Liver (tissue), 8 donors: ENCODE measurements at regions not wholly inside any gene's neighbourhood (a gene's known extent, or its start where the extent isn't known, plus 50 kb on each side); places are given as distances from the start of the nearest gene placed in this dataset.
"Not testable (repeated sequence)": the region's sequence is repeated elsewhere in the genome, so short reads cannot be mapped to it uniquely, and the experiment has no call there.

Experiments
- DNase-seq: peaks from one replicate; pipeline ENCODE4 v3.0.0-alpha.2; 2017; ENCODE audit warnings: low spot score
- H3K27ac ChIP-seq, 2 donors: one replicate each; pipeline ENCODE4 v1.7.0; 2013; ENCODE audit warnings: inconsistent platforms in 2 of 2, low read length in 2 of 2, control low read depth in 1 of 2, low read depth in 1 of 2, mild to moderate bottlenecking in 1 of 2
- H3K27me3 ChIP-seq, 4 donors: one replicate each; pipeline versions ENCODE4 v1.6.1 to v1.7.0; 2013; ENCODE audit warnings: low read length in 3 of 4, inconsistent platforms in 1 of 4, mild to moderate bottlenecking in 1 of 4, moderate library complexity in 1 of 4; ENCODE audit not compliant: control insufficient read depth in 4 of 4, insufficient read depth in 4 of 4
- H3K36me3 ChIP-seq, 4 donors: one replicate each; pipeline versions ENCODE4 v1.6.1 to v1.7.0; 2013; ENCODE audit warnings: low read length in 3 of 4, mild to moderate bottlenecking in 3 of 4, low read depth in 1 of 4, moderate library complexity in 1 of 4; ENCODE audit not compliant: control insufficient read depth in 4 of 4, insufficient read depth in 3 of 4
- H3K4me1 ChIP-seq, 4 donors: one replicate each; pipeline versions ENCODE4 v1.6.1 to v1.7.0; 2013; ENCODE audit warnings: low read length in 3 of 4, mild to moderate bottlenecking in 3 of 4, moderate library complexity in 1 of 4; ENCODE audit not compliant: control insufficient read depth in 4 of 4, insufficient read depth in 4 of 4
- H3K4me3 ChIP-seq, 3 donors: one replicate each; pipeline versions ENCODE4 v1.6.1 to v1.7.0; 2013; ENCODE audit warnings: low read length in 3 of 3, control low read depth in 1 of 3, low read depth in 1 of 3, mild to moderate bottlenecking in 1 of 3
- H3K9ac ChIP-seq, 2 donors: one replicate each; pipeline ENCODE4 v1.7.0; 2013; ENCODE audit warnings: low read length in 2 of 2, mild to moderate bottlenecking in 2 of 2, moderate library complexity in 2 of 2, control low read depth in 1 of 2, low read depth in 1 of 2
- H3K9me3 ChIP-seq, 4 donors: one replicate each; pipeline versions ENCODE4 v1.6.1 to v1.7.0; 2013; ENCODE audit warnings: low read length in 3 of 4; ENCODE audit not compliant: control insufficient read depth in 4 of 4
- ATF3 ChIP-seq: IDR thresholded peaks from 2 replicates; pipeline ENCODE4 v1.6.1; 2016; ENCODE audit warnings: antibody characterized with exemption
- EGR1 ChIP-seq, 2 donors: IDR thresholded peaks; 2 replicates each; pipeline ENCODE4 v1.6.1; 2016 to 2018; ENCODE audit warnings: antibody characterized with exemption in 2 of 2, low read depth in 2 of 2
- FOXA2 ChIP-seq: IDR thresholded peaks from 2 replicates; pipeline ENCODE4 v1.6.1; 2016; ENCODE audit warnings: antibody characterized with exemption
- GABPA ChIP-seq, 2 donors: IDR thresholded peaks in 1 of 2; conservative IDR thresholded peaks in 1 of 2; 2 replicates each; pipeline ENCODE4 v1.6.1; 2016; ENCODE audit warnings: antibody characterized with exemption in 2 of 2, mild to moderate bottlenecking in 1 of 2, moderate library complexity in 1 of 2
- HNF4A ChIP-seq, 2 donors: conservative IDR thresholded peaks; 2 replicates each; pipeline ENCODE4 v1.6.1; 2016; ENCODE audit warnings: antibody characterized with exemption in 2 of 2, mild to moderate bottlenecking in 2 of 2
- HNF4G ChIP-seq: IDR thresholded peaks from 2 replicates; pipeline ENCODE4 v1.6.1; 2016; ENCODE audit warnings: antibody characterized with exemption
- JUND ChIP-seq, 2 donors: IDR thresholded peaks; 2 replicates each; pipeline ENCODE4 v1.6.1; 2016; ENCODE audit warnings: antibody characterized with exemption in 2 of 2
- NR2F2 ChIP-seq: IDR thresholded peaks from 2 replicates; pipeline ENCODE4 v1.6.1; 2016; ENCODE audit warnings: antibody characterized with exemption
- RAD21 ChIP-seq, 2 donors: IDR thresholded peaks; 2 replicates each; pipeline ENCODE4 v1.6.1; 2016; ENCODE audit warnings: antibody characterized with exemption in 2 of 2, mild to moderate bottlenecking in 2 of 2
- REST ChIP-seq: IDR thresholded peaks from 2 replicates; pipeline ENCODE4 v1.6.1; 2016; ENCODE audit warnings: antibody characterized with exemption, mild to moderate bottlenecking
- RXRA ChIP-seq, 2 donors: IDR thresholded peaks; 2 replicates each; pipeline ENCODE4 v1.6.1; 2017 to 2018; ENCODE audit warnings: antibody characterized with exemption in 2 of 2, mild to moderate bottlenecking in 1 of 2
- SP1 ChIP-seq: IDR thresholded peaks from 2 replicates; pipeline ENCODE4 v1.6.1; 2018; ENCODE audit warnings: antibody characterized with exemption, mild to moderate bottlenecking
- TAF1 ChIP-seq: conservative IDR thresholded peaks from 2 replicates; pipeline ENCODE4 v1.6.1; 2016; ENCODE audit warnings: antibody characterized with exemption, mild to moderate bottlenecking
- WGBS: extraction: QIAGEN DNeasy Blood & Tissue Kit; methylation state at CpG from one replicate; pipeline ENCODE4 v1.1.7; 2013; 5-methylcytosine and 5-hydroxymethylcytosine counted together
- TF ChIP-seq, protein P1 (sequence below): fragments of 150-350 bp; IDR thresholded peaks from 2 replicates; pipeline ENCODE4 v1.5.1; 2017; ENCODE audit warnings: improper control_type of control experiment, low read depth, low read length; ENCODE audit not compliant: missing input control
- TF ChIP-seq, protein P2 (sequence below): IDR thresholded peaks from 2 replicates; pipeline ENCODE4 v1.6.1; 2016; ENCODE audit warnings: antibody characterized with exemption
- TF ChIP-seq, protein P3 (sequence below): IDR thresholded peaks from 2 replicates; pipeline ENCODE4 v1.6.1; 2016; ENCODE audit warnings: antibody characterized with exemption
- donor health status: healthy.
- donor health status: healthy.
- donor health status: healthy.
- donor health status: healthy.
- donor health status: healthy.

- WGBS: 90% methylated on average over 2 of the region's 2 CpGs
- TF ChIP-seq, protein P1, sequence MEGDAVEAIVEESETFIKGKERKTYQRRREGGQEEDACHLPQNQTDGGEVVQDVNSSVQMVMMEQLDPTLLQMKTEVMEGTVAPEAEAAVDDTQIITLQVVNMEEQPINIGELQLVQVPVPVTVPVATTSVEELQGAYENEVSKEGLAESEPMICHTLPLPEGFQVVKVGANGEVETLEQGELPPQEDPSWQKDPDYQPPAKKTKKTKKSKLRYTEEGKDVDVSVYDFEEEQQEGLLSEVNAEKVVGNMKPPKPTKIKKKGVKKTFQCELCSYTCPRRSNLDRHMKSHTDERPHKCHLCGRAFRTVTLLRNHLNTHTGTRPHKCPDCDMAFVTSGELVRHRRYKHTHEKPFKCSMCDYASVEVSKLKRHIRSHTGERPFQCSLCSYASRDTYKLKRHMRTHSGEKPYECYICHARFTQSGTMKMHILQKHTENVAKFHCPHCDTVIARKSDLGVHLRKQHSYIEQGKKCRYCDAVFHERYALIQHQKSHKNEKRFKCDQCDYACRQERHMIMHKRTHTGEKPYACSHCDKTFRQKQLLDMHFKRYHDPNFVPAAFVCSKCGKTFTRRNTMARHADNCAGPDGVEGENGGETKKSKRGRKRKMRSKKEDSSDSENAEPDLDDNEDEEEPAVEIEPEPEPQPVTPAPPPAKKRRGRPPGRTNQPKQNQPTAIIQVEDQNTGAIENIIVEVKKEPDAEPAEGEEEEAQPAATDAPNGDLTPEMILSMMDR: no peak
- no peak for TF ChIP-seq HNF4G
- TF ChIP-seq, protein P2, sequence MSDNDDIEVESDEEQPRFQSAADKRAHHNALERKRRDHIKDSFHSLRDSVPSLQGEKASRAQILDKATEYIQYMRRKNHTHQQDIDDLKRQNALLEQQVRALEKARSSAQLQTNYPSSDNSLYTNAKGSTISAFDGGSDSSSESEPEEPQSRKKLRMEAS: no peak
- TF ChIP-seq, protein P3, sequence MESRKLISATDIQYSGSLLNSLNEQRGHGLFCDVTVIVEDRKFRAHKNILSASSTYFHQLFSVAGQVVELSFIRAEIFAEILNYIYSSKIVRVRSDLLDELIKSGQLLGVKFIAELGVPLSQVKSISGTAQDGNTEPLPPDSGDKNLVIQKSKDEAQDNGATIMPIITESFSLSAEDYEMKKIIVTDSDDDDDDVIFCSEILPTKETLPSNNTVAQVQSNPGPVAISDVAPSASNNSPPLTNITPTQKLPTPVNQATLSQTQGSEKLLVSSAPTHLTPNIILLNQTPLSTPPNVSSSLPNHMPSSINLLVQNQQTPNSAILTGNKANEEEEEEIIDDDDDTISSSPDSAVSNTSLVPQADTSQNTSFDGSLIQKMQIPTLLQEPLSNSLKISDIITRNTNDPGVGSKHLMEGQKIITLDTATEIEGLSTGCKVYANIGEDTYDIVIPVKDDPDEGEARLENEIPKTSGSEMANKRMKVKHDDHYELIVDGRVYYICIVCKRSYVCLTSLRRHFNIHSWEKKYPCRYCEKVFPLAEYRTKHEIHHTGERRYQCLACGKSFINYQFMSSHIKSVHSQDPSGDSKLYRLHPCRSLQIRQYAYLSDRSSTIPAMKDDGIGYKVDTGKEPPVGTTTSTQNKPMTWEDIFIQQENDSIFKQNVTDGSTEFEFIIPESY: no peak
- DNase-seq: peak; percentile 22
- H3K4me1 ChIP-seq: no peaks in the 10 kb centered on the region
- no peaks in the 10 kb centered on the region for H3K27me3 ChIP-seq
- H3K9ac ChIP-seq: no peak overlapping the region
- no peak overlapping the region for H3K27ac ChIP-seq
- H3K4me3 ChIP-seq: no peak overlapping the region
- no peaks in the 10 kb centered on the region for H3K36me3 ChIP-seq
- H3K9me3 ChIP-seq: peaks cover 0 to 3% (median 2%) of the 10 kb centered on the region in 4 donors
Measured at GRCh38 chr2:71922091-71922490, 225.6 kb downstream of the CYP26B1 start.

GRCh38 chr2:71920819-71921218, 226.8 kb downstream of the CYP26B1 start:
- H3K27ac ChIP-seq, H3K4me3 ChIP-seq, H3K27me3 ChIP-seq, H3K9ac ChIP-seq, H3K36me3 ChIP-seq, DNase-seq, H3K4me1 ChIP-seq, H3K9me3 ChIP-seq: not testable (repeated sequence)
- 58% methylated on average over 5 of the region's 5 CpGs for WGBS

DNA sequence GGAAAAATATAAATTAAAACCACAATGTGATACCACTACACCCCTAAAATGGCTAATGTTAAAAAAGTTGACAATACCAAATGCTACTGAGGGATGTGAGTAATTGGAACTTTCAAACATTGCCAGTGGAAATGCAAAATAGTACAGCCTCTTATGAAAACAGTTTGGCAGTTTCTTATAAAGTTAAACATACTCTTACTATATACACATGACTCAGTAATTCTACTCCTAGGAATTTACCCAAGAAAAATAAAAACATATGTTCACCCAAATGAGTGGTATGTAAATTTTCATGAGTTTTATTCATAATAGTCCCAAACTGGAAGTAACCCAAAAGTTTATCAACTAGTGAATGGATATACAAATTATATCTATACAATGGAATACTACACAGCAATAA, 228.0 kb downstream of the CYP26B1 start:
- Histone ChIP-seq H3K27ac (no peak overlapping the region), H3K4me3 (no peak overlapping the region), H3K9ac (no peak overlapping the region), H3K36me3 (no peaks in the 10 kb centered on the region), H3K4me1 (no peaks in the 10 kb centered on the region), H3K9me3 (peaks cover 0 to 3% (median 2%) of the 10 kb centered on the region in 4 donors), H3K27me3 (no peaks in the 10 kb centered on the region)
- no peak for DNase-seq
- TF ChIP-seq TAF1 (no peak), REST (no peak), SP1 (no peak), HNF4G (no peak), GABPA (IDR thresholded peaks at IDR 0.05 in 1 of 2, conservative IDR thresholded peaks at IDR 0.05 in 1 of 2) (no peak), FOXA2 (no peak), NR2F2 (no peak), RXRA (IDR thresholded peaks at IDR 0.05) (no peak), RAD21 (IDR thresholded peaks at IDR 0.05) (no peak), HNF4A (conservative IDR thresholded peaks at IDR 0.05) (no peak), ATF3 (no peak), JUND (IDR thresholded peaks at IDR 0.05) (no peak), EGR1 (IDR thresholded peaks at IDR 0.05; ENCODE audit: low read depth in 2 of 2) (no peak)
- TF ChIP-seq, protein P1: no peak
- TF ChIP-seq, protein P3: no peak
